Lung (tissue), 11 donors: ENCODE measurements at regions not wholly inside any gene's neighbourhood (a gene's known extent, or its start where the extent isn't known, plus 50 kb on each side); places are given as distances from the start of the nearest gene placed in this dataset.

Source experiments
- ATAC-seq: fragments of 200-7000 bp; cut with Tn5 transposase; one replicate; pipeline ENCODE4 v1.9.1; 2020; ENCODE audit warnings: moderate number of reproducible peaks; ENCODE audit not compliant: insufficient read depth, low FRiP score
- DNase-seq, 3 donors: peaks; one replicate each; pipeline ENCODE4 v3.0.0-alpha.2; 2013 to 2017
- H3K27ac ChIP-seq, 2 donors: one replicate each; pipeline ENCODE4 v1.5.1; 2013; ENCODE audit warnings: mild to moderate bottlenecking in 2 of 2, moderate library complexity in 2 of 2, control low read depth in 1 of 2, inconsistent platforms in 1 of 2, low read depth in 1 of 2, low read length in 1 of 2
- H3K27me3 ChIP-seq, 3 donors: one replicate each; pipeline ENCODE4 v1.5.1; 2013; ENCODE audit warnings: low read length in 2 of 3; ENCODE audit not compliant: control insufficient read depth in 3 of 3, insufficient read depth in 3 of 3
- H3K36me3 ChIP-seq, 4 donors: one replicate each; pipeline ENCODE4 v1.5.1; 2013; ENCODE audit warnings: low read length in 4 of 4, mild to moderate bottlenecking in 1 of 4, moderate library complexity in 1 of 4; ENCODE audit not compliant: control insufficient read depth in 4 of 4, insufficient read depth in 4 of 4
- H3K4me1 ChIP-seq, 5 donors: one replicate each; pipeline ENCODE4 v1.5.1; 2013; ENCODE audit warnings: low read length in 5 of 5, mild to moderate bottlenecking in 2 of 5, moderate library complexity in 1 of 5; ENCODE audit not compliant: control insufficient read depth in 5 of 5, insufficient read depth in 5 of 5
- H3K4me3 ChIP-seq: one replicate; pipeline ENCODE4 v1.5.1; 2013; ENCODE audit warnings: mild to moderate bottlenecking, control low read depth, moderate library complexity
- H3K9ac ChIP-seq, 2 donors: one replicate each; pipeline ENCODE4 v1.5.1; 2013; ENCODE audit warnings: low read length in 2 of 2, control low read depth in 1 of 2; ENCODE audit not compliant: insufficient read depth in 1 of 2
- H3K9me3 ChIP-seq, 4 donors: one replicate each; pipeline ENCODE4 v1.5.1; 2013; ENCODE audit warnings: low read length in 3 of 4, mild to moderate bottlenecking in 1 of 4, moderate library complexity in 1 of 4; ENCODE audit not compliant: control insufficient read depth in 4 of 4, insufficient read depth in 3 of 4
- WGBS, 2 donors: extraction: QIAGEN DNeasy Blood & Tissue Kit; methylation state at CpG; one replicate each; pipeline ENCODE4 v1.1.7; 2013; 5-methylcytosine and 5-hydroxymethylcytosine counted together
- TF ChIP-seq, protein P1 (sequence below): IDR thresholded peaks from 2 replicates; pipeline ENCODE4 v1.5.1; 2012; ENCODE audit warnings: mild to moderate bottlenecking; ENCODE audit errors: control extremely low read depth, extremely low read depth
- donor health status: control.
- donor health status: control.
- donor health status: Bipolar disorder and iron deficiency.
- donor health status: healthy.
- donor health status: DM: yes; HTN: yes; CAD: no.

DNA sequence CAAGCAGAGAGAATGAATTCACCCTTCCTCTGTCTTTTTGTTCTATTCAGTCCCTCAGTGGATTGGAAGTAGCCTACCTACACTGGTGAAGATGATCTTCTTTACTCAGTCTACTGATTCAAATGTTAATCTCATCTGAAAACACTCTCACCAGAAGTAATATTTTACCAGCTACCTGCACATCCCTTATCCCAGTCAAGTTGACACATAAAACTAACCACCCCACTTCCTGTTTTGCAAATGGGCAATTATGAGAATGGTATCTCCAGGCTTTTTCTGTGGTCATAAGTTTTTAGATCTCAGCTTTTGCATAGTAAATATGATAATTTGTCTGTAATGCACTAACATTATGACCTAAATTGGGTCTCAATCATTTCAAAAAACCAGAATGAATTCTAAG is 228.8 kb upstream of the ECI2 start:
- no peak for ATAC-seq
- H3K4me3 ChIP-seq, result no peak overlapping the region
- no peak overlapping the region for H3K9ac ChIP-seq
- no peaks in the 10 kb centered on the region for H3K36me3 ChIP-seq
- H3K9me3 ChIP-seq, result no peaks in the 10 kb centered on the region
- H3K27ac ChIP-seq, result no peak overlapping the region
- peaks cover 0 to 6% (median 0%) of the 10 kb centered on the region in 5 donors for H3K4me1 ChIP-seq
- TF ChIP-seq, protein P1, sequence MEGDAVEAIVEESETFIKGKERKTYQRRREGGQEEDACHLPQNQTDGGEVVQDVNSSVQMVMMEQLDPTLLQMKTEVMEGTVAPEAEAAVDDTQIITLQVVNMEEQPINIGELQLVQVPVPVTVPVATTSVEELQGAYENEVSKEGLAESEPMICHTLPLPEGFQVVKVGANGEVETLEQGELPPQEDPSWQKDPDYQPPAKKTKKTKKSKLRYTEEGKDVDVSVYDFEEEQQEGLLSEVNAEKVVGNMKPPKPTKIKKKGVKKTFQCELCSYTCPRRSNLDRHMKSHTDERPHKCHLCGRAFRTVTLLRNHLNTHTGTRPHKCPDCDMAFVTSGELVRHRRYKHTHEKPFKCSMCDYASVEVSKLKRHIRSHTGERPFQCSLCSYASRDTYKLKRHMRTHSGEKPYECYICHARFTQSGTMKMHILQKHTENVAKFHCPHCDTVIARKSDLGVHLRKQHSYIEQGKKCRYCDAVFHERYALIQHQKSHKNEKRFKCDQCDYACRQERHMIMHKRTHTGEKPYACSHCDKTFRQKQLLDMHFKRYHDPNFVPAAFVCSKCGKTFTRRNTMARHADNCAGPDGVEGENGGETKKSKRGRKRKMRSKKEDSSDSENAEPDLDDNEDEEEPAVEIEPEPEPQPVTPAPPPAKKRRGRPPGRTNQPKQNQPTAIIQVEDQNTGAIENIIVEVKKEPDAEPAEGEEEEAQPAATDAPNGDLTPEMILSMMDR, result no peak
- H3K27me3 ChIP-seq, result peaks cover 0 to 2% (median 0%) of the 10 kb centered on the region in 3 donors
- DNase-seq, result no peak

DNA sequence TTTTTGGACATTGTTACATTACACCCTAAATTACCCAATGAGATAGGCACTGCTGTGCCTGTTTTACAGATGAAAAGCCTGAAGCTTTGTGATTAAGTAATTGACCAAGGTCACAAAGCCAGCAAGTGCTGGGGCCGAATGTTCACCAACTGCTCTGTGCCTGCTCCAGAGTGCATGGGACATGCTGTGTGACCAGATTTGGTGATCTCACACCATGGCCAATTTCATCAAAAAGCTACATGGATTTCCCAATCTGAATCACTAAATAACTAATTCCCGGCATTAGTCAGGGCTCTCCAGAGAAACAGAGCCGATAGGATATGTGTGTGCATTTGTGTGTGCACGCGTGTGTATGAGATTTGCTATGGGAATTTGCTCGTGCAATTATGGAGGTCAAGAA is 228.3 kb upstream of the ECI2 start:
- no peaks in the 10 kb centered on the region for H3K9me3 ChIP-seq
- peaks cover 0 to 2% (median 0%) of the 10 kb centered on the region in 3 donors for H3K27me3 ChIP-seq
- H3K4me1 ChIP-seq, result peaks cover 0 to 6% (median 0%) of the 10 kb centered on the region in 5 donors
- no peak overlapping the region for H3K27ac ChIP-seq
- no peak overlapping the region for H3K9ac ChIP-seq
- no peaks in the 10 kb centered on the region for H3K36me3 ChIP-seq
- DNase-seq, result no peak
- no peak for ATAC-seq
- 77 to 79% methylated on average over 6 of the region's 6 CpGs for WGBS, 2 donors
- no peak overlapping the region for H3K4me3 ChIP-seq
- TF ChIP-seq, protein P1, result no peak

GRCh38 chr6:4362326-4362725 is 227.0 kb upstream of the ECI2 start:
- H3K4me1 ChIP-seq, result peaks cover 0 to 7% (median 0%) of the 10 kb centered on the region in 5 donors
- WGBS, 2 donors, result 73 to 78% methylated on average over 4 of the region's 4 CpGs
- H3K27ac ChIP-seq, result no peak overlapping the region
- peaks cover 0 to 2% (median 0%) of the 10 kb centered on the region in 3 donors for H3K27me3 ChIP-seq
- H3K4me3 ChIP-seq, result no peak overlapping the region
- H3K9ac ChIP-seq, result no peak overlapping the region
- ATAC-seq (no peak), DNase-seq (no peak)
- no peaks in the 10 kb centered on the region for H3K36me3 ChIP-seq
- no peaks in the 10 kb centered on the region for H3K9me3 ChIP-seq
- TF ChIP-seq, protein P1, result no peak

- Histone ChIP-seq H3K4me1 (peaks cover 0 to 7% (median 0%) of the 10 kb centered on the region in 5 donors), H3K4me3 (no peak overlapping the region), H3K36me3 (no peaks in the 10 kb centered on the region), H3K27ac (no peak overlapping the region), H3K9me3 (no peaks in the 10 kb centered on the region), H3K9ac (no peak overlapping the region), H3K27me3 (peaks cover 0 to 2% (median 0%) of the 10 kb centered on the region in 3 donors)
- ATAC-seq (no peak), DNase-seq (no peak)
- TF ChIP-seq, protein P1, result no peak
- WGBS, 2 donors, result 92 to 94% methylated on average over 6 of the region's 6 CpGs
These were observed 225.5 kb upstream of the ECI2 start for GRCh38 chr6:4360920-4361319.
